ENCODE measurements at regions not wholly inside any gene's neighbourhood (a gene's known extent, or its start where the extent isn't known, plus 50 kb on each side); places are given as distances from the start of the nearest gene placed in this dataset.

GRCh38 chr21:15401331-15401730 lies 328.5 kb upstream of the USP25 start:
- no peak for DNase-seq

- DNase-seq: no peak
These were observed 324.6 kb upstream of the USP25 start for GRCh38 chr21:15405214-15405613.

DNA sequence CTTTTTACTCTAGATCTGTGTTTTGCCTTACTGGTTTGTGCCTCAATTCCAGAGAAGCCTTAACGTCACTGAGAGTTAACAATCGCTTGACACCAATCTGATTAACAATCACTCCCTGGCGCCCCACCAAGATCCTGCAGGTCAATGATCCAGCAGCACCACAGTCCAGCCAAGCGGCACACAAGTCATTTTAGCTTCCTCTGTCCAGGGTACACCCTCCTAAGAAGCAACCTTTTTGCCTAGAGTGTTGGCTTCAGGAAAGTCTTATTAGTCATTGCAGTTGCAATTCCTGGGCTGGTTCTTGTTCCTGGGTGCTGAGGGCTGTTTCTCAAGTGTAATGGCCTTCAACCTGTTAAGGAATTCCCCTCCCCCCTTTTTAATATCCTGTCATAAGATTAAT lies 323.0 kb upstream of the USP25 start:
- no peak for DNase-seq

GRCh38 chr21:15407585-15407984 lies 322.2 kb upstream of the USP25 start:
- DNase-seq: no peak

- no peak for DNase-seq
These were observed 321.7 kb upstream of the USP25 start for GRCh38 chr21:15408089-15408488.

DNA sequence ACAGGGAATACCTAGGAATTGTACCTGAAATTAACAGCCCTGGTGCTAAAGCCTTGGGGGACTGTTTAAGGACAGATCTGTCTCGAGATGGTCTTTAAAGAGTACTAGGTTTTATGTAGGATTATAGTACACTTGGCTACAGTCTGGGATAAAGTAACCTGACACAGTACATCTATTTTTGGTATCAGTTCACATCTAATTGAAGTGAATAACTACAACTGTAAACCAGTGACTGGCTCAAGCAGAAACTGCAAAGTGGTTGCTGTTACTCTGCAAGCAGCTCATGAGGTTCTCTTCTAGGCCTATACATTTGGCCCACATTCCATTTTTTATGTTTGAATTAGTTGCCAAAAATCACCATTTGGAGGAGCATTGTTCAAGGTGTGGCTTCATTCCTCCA lies 320.8 kb upstream of the USP25 start:
- DNase-seq: no peak

DNA sequence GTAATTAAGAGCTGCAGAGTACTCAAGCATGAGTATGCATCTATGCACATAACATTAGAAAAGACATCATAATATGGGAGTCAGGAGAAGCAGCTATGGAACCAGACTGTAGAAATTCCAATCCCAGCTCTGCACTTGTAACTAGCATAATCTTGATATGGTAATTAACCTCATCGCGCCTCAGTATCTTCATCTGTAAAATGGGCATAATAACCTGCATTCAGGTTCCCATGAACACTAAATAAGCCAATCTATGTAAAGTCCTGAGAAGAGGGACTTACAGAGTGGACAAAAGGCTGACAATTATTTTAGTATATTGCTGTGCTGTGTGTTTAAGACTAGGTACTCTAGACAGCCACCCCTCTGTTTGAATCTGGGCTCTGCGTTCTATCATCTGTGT lies 318.9 kb upstream of the USP25 start:
- DNase-seq: no peak

GRCh38 chr21:15414057-15414456 lies 315.7 kb upstream of the USP25 start:
- DNase-seq: no peak

DNA sequence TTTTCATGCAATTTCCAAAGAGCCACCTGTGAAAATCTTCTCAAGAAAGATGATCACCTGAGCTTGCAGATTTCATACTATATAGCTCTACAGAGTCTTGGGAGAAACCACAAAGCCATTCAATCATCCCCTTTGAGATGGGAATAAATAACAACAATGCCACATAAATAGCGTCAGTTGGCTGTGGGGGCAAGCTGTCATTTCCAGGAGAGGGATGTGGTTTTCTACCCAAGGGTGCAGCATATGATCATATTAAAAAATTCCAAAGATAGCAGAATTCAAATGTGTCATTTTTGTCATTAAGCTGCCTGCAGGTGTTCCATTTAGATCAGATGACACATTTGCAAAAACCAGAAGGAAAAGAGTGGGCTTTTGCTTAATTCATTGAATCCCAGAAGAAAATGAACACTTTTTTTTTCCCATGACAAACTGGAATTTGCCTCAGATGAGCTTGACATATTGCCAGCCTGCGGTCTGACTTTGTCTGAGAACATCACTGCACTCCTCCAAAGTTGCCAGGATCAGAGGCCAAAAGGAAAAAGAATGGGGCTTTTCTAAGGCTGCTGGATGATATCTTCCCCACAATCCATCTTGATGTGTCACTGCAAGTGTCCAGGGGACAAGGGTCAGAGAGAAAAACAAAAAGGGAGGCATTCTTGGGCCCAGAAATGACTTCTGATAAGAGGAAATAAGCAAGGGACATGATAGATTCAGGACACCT lies 314.1 kb upstream of the USP25 start:
- DNase-seq: no peak

DNA sequence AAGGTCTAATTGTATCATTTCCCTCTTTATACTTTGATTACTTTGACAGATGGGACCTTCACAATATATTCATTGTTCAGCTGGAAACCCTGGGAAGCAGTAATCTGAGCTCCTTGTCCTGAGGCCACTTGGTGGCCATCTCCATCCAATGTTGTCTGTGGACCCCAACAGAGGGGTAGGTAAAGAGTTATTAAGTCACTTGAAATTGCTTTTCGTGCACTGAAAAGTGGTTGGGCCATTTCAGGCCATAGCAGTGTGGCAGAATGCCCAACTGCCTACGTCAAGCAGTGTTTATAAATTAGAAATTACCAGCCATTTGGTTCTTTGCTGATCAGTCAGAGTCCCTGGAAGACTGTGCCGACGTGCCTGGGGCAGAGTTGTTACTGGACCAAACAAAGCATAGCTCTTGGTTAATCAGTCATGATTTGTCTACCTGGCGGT lies 308.3 kb upstream of the USP25 start:
- no peak for DNase-seq

GRCh38 chr21:15421947-15422346 lies 307.8 kb upstream of the USP25 start:
- DNase-seq: no peak

DNA sequence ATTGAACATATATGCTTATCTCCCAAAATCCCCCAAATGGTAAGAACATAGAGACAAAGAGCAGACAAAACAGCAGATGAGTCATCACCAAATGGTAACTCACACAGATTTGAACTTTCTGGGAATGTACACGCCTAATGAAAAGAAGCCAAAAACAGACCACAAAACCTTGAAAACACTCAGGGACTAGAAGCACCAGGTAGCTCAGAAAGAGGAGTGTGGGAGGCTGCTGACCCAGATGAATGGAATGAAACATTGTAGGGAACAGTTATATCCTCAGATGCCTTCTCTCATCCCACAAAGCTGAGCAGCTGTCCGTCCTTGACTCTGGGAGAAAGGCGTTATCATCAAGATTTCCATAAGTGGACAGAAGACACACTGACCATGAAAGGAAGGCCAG lies 307.0 kb upstream of the USP25 start:
- no peak for DNase-seq

DNA sequence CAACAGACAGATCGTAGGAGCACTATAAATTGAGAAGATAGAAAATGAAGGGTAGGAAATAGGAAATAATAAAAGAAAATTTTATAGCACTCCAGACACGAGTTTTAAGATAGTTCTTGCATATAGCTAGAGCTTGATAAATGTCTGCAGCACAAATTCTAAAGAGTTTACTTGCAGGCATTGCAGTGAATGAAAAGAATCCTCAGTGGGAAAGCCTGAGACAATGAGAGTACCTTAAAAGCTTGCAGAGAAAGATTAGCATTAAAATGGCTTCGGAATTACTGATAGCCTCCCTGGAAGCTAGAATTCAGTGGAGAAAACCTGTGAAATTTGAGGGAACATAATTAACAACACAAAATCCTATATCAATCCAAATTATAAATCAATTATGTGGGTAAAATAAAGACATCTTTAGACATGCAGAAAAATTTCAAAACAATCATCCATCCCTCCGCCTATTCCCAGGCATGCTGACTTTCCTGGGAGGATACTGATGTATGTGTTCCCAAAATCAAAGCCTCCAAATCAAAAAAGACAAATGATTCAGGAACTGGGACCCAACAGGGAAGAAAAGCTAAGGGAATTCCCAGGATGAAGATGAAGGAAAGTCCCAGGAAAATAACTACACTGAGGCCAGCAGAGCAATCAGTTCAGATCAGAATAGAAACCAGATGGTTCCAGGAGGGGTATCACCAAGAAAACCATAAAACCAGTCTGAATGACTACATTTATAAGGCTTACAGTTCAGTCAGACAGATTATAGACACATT lies 305.9 kb upstream of the USP25 start:
- DNase-seq: no peak

- no peak for DNase-seq
These were observed 304.7 kb upstream of the USP25 start for GRCh38 chr21:15425049-15425448.

DNA sequence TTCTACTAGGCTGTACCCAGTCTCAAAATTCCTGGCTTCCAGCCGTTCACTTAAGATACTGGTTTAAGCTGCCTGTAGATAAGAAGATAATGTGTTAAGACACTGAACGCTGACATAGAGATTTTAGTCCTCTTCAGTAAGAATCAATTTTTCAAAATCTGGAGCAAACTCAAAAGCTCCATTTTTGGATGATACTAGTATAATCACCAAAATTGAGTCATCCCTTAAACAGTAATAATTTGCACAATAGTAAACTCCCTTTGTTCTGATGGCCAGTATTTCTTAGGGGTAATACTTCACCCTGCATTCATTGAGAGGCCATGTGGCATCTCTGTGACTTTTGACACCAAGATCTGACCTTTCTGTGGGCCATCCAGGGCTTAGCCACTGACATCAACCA lies 299.8 kb upstream of the USP25 start:
- no peak for DNase-seq

GRCh38 chr21:15430577-15430976 lies 299.2 kb upstream of the USP25 start:
- DNase-seq: no peak

DNA sequence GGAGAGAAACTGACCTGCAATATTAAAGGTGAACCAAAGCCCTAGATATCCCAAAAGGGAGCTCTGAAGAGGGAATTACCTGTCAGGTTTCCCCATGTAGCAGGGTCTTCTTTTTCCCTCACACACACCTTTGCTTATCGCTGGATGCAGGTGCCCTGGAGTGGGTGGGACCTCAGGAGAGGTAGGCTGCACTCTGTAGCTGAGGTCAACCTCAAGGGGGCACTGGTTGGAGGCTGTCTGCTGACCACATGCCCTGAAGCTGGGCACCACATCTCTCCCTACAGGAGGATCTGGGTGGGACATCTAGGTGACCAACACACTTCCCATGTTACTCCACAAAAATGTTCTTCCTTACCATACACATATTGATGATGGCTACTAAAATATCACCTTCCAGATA lies 298.7 kb upstream of the USP25 start:
- no peak for DNase-seq

DNA sequence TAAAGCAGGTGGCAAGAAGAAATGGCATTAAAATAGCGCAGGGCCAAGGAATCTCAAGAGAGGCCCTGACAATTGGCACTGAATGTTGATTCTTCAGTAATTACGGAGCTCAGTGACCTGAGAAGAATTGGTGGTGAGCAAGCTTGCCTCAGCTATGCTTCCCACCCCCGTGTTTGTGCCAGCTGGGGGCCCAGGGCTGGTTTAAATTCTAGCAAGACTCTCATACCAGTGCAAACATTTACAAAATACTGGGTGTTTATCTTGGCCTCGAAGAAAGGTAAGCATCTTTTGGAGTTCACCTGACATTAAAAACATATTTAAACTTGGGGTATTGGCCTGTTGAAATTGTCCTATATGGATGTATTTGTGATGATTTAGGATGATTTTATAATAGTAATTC lies 296.7 kb upstream of the USP25 start:
- no peak for DNase-seq

DNA sequence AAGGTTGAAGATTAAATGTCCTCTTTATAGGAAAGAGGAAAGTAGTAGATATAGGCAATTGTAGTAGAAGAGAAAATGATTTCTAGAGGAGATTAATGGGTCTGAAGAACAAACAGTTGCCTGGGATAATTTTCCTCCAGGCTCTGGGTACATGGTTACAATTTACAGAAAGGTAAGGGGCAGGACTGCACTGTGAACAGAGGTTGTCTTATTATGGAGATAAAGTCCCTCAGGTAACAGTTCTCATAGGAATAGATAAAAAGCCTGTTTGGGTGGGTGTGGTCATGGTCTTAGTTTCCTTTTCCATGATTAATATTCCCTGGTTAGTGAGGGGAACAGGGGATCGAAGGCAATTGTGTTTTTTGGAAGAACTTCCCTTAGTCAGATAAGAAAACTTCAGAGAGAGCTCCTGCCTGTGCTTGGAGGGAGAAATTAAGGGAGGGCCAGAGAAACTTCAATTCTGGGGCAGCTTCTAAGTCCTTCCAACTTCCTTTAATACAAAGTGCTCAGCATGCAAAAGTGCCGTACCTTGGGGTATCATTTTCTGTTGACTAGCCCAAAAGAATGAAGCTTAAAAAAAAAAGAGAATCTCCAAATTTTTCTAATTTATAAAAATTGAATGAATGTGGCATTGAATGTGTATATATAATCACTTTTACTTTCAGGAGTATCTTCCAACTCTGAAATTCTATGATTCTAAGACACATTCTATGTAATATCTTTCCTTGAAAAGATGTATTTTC lies 295.4 kb upstream of the USP25 start:
- DNase-seq: no peak

DNA sequence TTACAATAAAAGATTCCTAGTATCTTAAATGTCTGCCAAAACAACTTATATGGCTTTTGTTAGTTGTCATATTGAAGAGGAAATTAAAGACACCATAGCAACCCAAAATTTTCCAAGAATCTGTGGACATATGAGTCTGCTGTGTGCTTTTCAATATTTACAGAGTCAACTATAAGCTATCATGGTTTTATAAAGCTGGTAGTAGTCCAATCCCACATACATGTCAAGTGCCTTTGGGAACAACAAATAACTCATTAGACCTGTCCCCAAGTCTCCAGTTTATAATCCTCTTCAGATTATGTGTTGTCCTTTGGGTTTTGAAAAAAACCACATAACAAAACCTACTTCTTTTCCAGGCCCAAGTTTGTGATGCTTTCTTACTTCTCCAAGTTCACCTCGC lies 293.8 kb upstream of the USP25 start:
- DNase-seq: no peak

- DNase-seq: no peak
These were observed 291.9 kb upstream of the USP25 start for GRCh38 chr21:15437883-15438282.

- no peak for DNase-seq
These were observed 290.1 kb upstream of the USP25 start for GRCh38 chr21:15439726-15440125.

DNA sequence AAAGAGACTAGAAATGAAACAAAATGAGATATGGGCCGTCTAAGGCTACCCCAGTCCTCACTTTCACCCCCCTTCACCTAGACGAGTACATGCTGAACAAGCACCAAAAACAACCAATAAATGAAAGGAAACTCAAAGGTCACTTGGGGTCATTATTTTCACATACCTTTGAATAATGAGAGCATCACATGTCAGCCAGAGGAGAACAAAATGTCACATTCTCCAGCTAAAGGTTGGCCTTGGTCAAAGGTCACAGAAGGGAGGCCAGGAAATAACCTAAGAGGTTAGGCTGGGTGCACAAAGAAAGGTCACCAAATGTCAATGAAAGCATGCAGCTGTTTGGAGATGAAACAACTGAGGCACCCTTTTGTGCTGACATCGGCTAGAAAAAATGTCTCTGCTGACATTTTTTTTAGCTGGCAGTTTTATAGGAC lies 288.7 kb upstream of the USP25 start:
- no peak for DNase-seq

- DNase-seq: no peak
These were observed 287.8 kb upstream of the USP25 start for GRCh38 chr21:15441992-15442391.
